PC-3 (cell line): ENCODE measurements at regions not wholly inside any gene's neighbourhood (a gene's known extent, or its start where the extent isn't known, plus 50 kb on each side); places are given as distances from the start of the nearest gene placed in this dataset.

Experiments used
- ATAC-seq: fragments of 200-7000 bp; cut with Tn5 transposase; 2 replicates; pipeline ENCODE4 v1.9.1; 2020; ENCODE audit warnings: mild to moderate bottlenecking, moderate library complexity
- BruUV-seq: library from RNA; stranded (reverse); fragments of 400-500 nt; replicated peaks from 2 replicates; lab custom pipeline; 2021; lab: Mats Ljungman, UMichigan
- CTCF ChIA-PET: fragments of 300-600 bp; sonication (Branson Sonifier 250); formaldehyde crosslinking; loops from one replicate; lab custom pipeline; 2022; ENCODE audit warnings: antibody characterized with exemption; lab: Charles Lee
- POLR2A ChIA-PET: fragments of 300-600 bp; sonication (Branson Sonifier 250); formaldehyde crosslinking; loops from one replicate; lab custom pipeline; 2022; ENCODE audit warnings: antibody characterized with exemption; ENCODE audit not compliant: unreplicated experiment; lab: Charles Lee
- DNase-seq: peaks from one replicate; pipeline ENCODE4 v3.0.0-alpha.2; 2015
- H2AFZ ChIP-seq: fragments of 300-600 bp; sonication (generic); 2 replicates; pipeline ENCODE4 v1.6.0; 2016; ENCODE audit warnings: antibody characterized with exemption, low read length
- H3F3A ChIP-seq: fragments of 300-600 bp; sonication (generic); one replicate; pipeline ENCODE4 v1.6.0; 2017; ENCODE audit warnings: antibody characterized with exemption, low read length, control low read depth, mild to moderate bottlenecking; ENCODE audit not compliant: unreplicated experiment
- H3K27ac ChIP-seq: fragments of 300-600 bp; sonication (generic); 2 replicates; pipeline ENCODE4 v1.5.1; 2016; ENCODE audit warnings: mild to moderate bottlenecking, low read length
- H3K27me3 ChIP-seq: fragments of 300-600 bp; sonication (generic); 2 replicates; pipeline ENCODE4 v1.6.1; 2016; ENCODE audit warnings: low read length, mixed read lengths
- H3K36me3 ChIP-seq: fragments of 300-600 bp; sonication (generic); 2 replicates; pipeline ENCODE4 v1.6.1; 2016; ENCODE audit warnings: low read depth, mixed run types, low read length, mixed read lengths
- H3K4me1 ChIP-seq: fragments of 300-600 bp; sonication (generic); 2 replicates; pipeline ENCODE4 v1.5.1; 2016; ENCODE audit warnings: low read length; ENCODE audit not compliant: insufficient read depth
- H3K4me2 ChIP-seq: fragments of 300-600 bp; sonication (generic); 2 replicates; pipeline ENCODE4 v1.6.0; 2016; ENCODE audit warnings: low read length
- H3K4me3 ChIP-seq: fragments of 300-600 bp; sonication (generic); 2 replicates; pipeline ENCODE4 v1.5.1; 2016; ENCODE audit warnings: mild to moderate bottlenecking, low read length, mixed read lengths
- H3K79me2 ChIP-seq: fragments of 300-600 bp; sonication (generic); 2 replicates; pipeline ENCODE4 v1.6.1; 2017; ENCODE audit warnings: low read length, mixed read lengths
- H3K9ac ChIP-seq: fragments of 300-600 bp; sonication (generic); 2 replicates; pipeline ENCODE4 v1.6.0; 2016; ENCODE audit warnings: mild to moderate bottlenecking, low read length
- H3K9me2 ChIP-seq: fragments of 300-600 bp; sonication (generic); replicated peaks from 2 replicates; pipeline ENCODE4 v1.6.1; 2016; ENCODE audit warnings: mixed run types, low read length, mixed read lengths
- H3K9me3 ChIP-seq: fragments of 300-600 bp; sonication (generic); 2 replicates; pipeline ENCODE4 v1.6.1; 2016; ENCODE audit warnings: low read length, mixed read lengths
- H4K20me1 ChIP-seq: fragments of 300-600 bp; sonication (generic); 2 replicates; pipeline ENCODE4 v1.6.1; 2016; ENCODE audit warnings: low read length, mixed read lengths
- EZH2 ChIP-seq: fragments of 300-600 bp; sonication (generic); IDR thresholded peaks from one replicate; pipeline ENCODE4 v1.6.1; 2017; ENCODE audit warnings: antibody characterized with exemption, mild to moderate bottlenecking, low read length; ENCODE audit not compliant: unreplicated experiment
- EZH2phosphoT487 ChIP-seq: fragments of 300-600 bp; sonication (generic); IDR thresholded peaks from 2 replicates; pipeline ENCODE4 v1.6.1; 2018; ENCODE audit warnings: mild to moderate bottlenecking, antibody characterized with exemption, low read length, borderline replicate concordance
- intact Hi-C: fragments of 100-400 bp; cut with micrococcal nuclease; formaldehyde crosslinking; loops from 2 replicates; pipeline ENCODE4 v1.9.0; 2023
- TF ChIP-seq, protein P1 (sequence below): fragments of 300-600 bp; sonication (generic); conservative IDR thresholded peaks from 2 replicates; pipeline ENCODE4 v1.5.1; 2017; ENCODE audit warnings: antibody characterized with exemption, low read depth, mild to moderate bottlenecking, low read length

DNA sequence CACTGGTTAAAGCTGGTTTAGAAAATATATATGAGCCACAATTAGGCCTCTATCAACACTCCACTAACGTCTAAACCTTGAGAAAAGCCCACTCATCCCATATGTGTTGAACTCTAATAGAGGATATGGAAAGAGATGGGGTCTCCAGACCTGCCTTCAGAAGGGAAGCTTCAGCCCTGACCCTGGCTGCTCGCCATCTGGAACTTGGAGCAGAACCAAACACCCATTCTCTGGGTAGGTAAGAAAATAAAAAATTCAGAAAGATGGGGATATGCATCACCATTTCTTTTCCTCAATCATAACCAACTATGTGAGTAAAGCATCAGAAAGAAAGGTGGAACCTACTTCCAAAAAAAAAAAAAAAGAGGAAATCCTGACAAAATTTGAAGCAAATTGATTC is 666.2 kb downstream of the PTPRC start:
- Histone ChIP-seq H3K4me3 (no peak overlapping the region), H4K20me1 (no peaks in the 10 kb centered on the region), H3F3A (no peaks in the 10 kb centered on the region), H3K4me1 (peaks cover 8% of the 10 kb centered on the region), H3K27me3 (no peaks in the 10 kb centered on the region), H3K36me3 (no peaks in the 10 kb centered on the region), H2AFZ (no peak overlapping the region), H3K27ac (no peak overlapping the region), H3K4me2 (no peak overlapping the region), H3K79me2 (no peaks in the 10 kb centered on the region), H3K9me3 (no peaks in the 10 kb centered on the region), H3K9me2 (no peaks in the 10 kb centered on the region), H3K9ac (no peak overlapping the region)
- TF ChIP-seq, protein P1, sequence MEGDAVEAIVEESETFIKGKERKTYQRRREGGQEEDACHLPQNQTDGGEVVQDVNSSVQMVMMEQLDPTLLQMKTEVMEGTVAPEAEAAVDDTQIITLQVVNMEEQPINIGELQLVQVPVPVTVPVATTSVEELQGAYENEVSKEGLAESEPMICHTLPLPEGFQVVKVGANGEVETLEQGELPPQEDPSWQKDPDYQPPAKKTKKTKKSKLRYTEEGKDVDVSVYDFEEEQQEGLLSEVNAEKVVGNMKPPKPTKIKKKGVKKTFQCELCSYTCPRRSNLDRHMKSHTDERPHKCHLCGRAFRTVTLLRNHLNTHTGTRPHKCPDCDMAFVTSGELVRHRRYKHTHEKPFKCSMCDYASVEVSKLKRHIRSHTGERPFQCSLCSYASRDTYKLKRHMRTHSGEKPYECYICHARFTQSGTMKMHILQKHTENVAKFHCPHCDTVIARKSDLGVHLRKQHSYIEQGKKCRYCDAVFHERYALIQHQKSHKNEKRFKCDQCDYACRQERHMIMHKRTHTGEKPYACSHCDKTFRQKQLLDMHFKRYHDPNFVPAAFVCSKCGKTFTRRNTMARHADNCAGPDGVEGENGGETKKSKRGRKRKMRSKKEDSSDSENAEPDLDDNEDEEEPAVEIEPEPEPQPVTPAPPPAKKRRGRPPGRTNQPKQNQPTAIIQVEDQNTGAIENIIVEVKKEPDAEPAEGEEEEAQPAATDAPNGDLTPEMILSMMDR: no peak
- TF ChIP-seq EZH2 (no peak), EZH2phosphoT487 (no peak)
- no peak for DNase-seq
- BruUV-seq: no TSS peak
- no peak for ATAC-seq
- ChIA-PET CTCF (no interaction called here), POLR2A (no interaction called here)
- intact Hi-C loops: no loop called here

DNA sequence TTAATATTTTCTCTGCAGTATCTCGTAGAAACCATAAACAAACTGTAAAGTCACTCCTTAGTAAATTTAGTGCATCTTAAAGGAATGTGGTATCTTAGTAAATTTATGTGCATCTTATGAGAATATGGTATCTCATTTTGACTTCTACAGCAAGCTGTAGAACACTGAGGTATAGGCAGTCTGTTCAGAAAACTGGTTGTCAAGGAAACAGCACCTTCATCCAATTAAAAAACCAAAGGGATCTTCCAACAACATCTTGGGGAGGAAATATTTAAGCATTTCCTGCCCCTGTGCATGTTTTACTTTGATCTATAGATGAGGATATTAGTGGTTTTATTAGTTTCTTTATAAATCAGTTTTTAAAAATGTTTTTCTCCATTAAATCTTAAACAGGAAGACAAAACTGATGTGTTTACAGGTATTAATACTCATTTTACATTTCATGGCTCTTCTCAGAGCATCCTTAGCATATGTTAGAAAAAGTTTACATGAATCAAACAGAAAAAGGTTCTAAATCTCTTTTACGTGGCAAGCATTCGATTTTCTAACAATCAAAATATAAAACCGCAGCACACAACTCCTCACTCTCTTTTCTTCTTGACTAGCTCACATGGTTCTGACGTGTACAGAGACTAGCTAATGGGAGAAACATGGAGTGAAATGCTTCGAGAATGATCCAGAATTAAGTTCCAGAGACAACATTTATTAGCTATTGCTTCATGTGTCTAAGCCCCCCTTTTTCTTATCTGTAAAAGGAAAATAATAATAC is 668.8 kb downstream of the PTPRC start:
- H3K4me2 ChIP-seq: no peak overlapping the region
- intact Hi-C loops: no loop called here
- TF ChIP-seq EZH2phosphoT487 (no peak), EZH2 (no peak)
- TF ChIP-seq, protein P1: no peak
- no peak overlapping the region for H2AFZ ChIP-seq
- H3K9me3 ChIP-seq: no peaks in the 10 kb centered on the region
- no peak overlapping the region for H3K9ac ChIP-seq
- no peak for DNase-seq
- H3K9me2 ChIP-seq: no peaks in the 10 kb centered on the region
- no peaks in the 10 kb centered on the region for H3F3A ChIP-seq
- ChIA-PET POLR2A (no interaction called here), CTCF (no interaction called here)
- H4K20me1 ChIP-seq: no peaks in the 10 kb centered on the region
- no TSS peak for BruUV-seq
- no peak overlapping the region for H3K27ac ChIP-seq
- H3K4me1 ChIP-seq: no peaks in the 10 kb centered on the region
- no peaks in the 10 kb centered on the region for H3K27me3 ChIP-seq
- no peaks in the 10 kb centered on the region for H3K79me2 ChIP-seq
- no peaks in the 10 kb centered on the region for H3K36me3 ChIP-seq
- no peak overlapping the region for H3K4me3 ChIP-seq
- ATAC-seq: no peak

DNA sequence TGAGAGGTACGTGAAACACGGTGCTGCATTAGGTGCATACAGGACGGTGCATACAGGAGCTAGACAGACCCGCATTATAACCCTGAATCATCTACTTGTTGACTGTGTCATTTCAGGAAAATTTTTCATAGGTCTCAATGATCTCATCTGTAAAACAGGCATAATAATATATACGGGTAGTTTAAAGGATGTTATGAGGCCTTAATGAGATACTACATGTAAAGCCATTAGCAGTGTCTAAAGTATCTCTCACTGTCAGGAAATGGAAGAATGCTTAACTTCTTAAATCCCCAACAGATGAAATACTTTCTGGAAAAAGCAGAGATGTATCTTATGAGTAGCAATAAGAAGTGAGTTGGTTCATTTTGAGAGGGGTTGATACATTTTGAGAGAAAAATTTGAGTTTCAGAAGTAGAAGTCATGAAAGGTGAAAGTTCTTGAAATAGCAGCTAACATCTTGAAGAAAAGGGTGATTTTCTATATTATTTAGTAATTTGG is 669.6 kb downstream of the PTPRC start:
- Histone ChIP-seq H3K9me3 (no peaks in the 10 kb centered on the region), H3K4me2 (no peak overlapping the region), H3K4me3 (no peak overlapping the region), H3K9ac (no peak overlapping the region), H3K27ac (no peak overlapping the region), H3K36me3 (no peaks in the 10 kb centered on the region), H3K4me1 (no peaks in the 10 kb centered on the region), H3K27me3 (no peaks in the 10 kb centered on the region), H3F3A (no peaks in the 10 kb centered on the region), H4K20me1 (no peaks in the 10 kb centered on the region), H3K9me2 (no peaks in the 10 kb centered on the region), H2AFZ (no peak overlapping the region), H3K79me2 (no peaks in the 10 kb centered on the region)
- CTCF ChIA-PET: no interaction called here
- BruUV-seq: no TSS peak
- DNase-seq (no peak), ATAC-seq (no peak)
- TF ChIP-seq, protein P1: no peak
- TF ChIP-seq EZH2phosphoT487 (no peak), EZH2 (no peak)
- intact Hi-C loops: no loop called here
- POLR2A ChIA-PET: no interaction called here
